ENCODE measurements at regions not wholly inside any gene's neighbourhood (a gene's known extent, or its start where the extent isn't known, plus 50 kb on each side); places are given as distances from the start of the nearest gene placed in this dataset.
"Not testable (repeated sequence)": the region's sequence is repeated elsewhere in the genome, so short reads cannot be mapped to it uniquely, and the experiment has no call there.

DNA sequence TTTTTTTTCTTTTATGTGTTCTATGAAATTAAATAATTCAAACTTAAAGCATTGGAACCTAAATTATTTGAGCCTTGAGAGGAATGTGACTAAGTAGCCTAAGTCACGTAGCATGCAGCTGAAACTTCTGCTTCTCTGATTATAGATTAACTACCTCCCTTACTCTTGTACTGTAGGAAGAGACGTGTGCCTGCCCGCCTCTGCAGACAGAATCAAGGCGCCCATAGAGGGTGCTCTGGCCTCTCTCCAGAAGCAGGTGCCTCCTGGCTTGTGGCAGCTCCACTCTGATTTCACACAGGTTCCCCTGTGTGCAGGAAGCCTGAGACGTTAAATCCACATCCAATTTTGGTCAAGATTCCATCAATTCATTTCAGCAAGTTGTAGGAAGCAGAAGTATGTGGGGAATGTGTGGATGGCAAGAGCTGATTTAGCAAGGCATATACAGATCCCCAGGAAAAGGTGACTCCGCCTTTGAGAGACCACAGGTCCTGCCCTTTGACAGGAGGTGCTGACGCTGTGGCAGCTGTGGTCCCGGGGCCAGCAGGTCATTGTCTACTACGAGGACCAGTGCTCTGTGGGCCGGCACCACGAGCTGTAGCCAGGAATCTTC is 1418.8 kb downstream of the CDH11 start:
- DNase-seq (ENCODE audit: low spot score): no peak

DNA sequence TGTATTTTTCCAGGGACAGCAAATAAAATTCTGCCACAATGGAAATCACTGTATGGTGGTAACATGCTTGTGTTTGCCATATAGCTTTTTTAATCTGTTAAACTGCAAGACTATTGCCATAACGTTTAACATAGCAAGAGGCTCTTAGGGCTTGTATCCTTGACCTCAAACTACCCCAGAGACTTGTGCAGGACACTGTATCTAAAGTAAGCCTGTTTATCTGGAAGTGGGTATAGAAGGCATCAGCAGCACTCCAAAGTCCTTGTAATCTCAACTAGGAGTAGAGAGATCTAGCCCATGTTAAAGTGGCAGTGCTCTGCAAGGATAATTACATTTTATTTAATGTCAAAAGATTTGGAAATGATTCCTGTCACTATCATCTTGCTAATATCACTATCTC is 1424.1 kb downstream of the CDH11 start:
- no peak for DNase-seq (ENCODE audit: low spot score)

DNA sequence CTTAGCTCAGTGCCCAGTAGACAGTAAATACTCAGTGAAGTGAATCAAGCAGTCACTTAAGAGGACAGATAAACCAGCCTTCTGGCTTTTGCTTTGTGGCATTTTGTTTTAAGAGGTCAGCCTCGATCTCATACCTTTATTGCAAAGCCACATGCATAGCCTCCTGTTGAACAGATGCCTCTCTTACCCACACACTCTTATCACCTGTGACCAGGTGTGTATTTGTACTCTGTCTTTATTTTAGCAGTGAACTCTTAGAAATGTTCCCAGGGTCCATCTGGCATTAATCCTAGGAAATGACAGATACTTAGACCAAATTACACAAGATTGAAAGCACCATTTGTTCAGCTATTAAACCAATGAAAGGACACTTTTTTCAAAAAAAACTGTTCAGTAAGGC is 1426.5 kb downstream of the CDH11 start:
- no peak for DNase-seq (ENCODE audit: low spot score)

DNA sequence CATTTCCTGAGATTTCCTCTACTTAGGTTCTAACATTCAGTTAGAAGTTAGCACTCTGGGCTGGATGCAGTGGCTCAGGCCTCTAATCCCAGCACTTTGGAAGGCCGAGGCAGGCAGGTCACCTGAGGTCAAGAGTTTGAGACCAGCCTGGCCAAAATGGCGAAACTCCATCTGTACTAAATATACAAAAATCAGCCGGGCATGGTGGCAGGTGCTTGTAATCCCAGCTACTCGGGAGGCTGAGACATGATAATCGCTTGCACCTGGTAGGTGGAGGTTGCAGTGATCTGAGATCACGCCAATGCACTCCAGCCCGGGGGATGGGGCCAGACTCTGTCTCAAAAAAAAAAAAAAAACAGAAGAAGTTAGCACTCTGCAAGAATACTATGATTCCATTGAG is 1430.9 kb downstream of the CDH11 start:
- no peak for DNase-seq (ENCODE audit: low spot score)

DNA sequence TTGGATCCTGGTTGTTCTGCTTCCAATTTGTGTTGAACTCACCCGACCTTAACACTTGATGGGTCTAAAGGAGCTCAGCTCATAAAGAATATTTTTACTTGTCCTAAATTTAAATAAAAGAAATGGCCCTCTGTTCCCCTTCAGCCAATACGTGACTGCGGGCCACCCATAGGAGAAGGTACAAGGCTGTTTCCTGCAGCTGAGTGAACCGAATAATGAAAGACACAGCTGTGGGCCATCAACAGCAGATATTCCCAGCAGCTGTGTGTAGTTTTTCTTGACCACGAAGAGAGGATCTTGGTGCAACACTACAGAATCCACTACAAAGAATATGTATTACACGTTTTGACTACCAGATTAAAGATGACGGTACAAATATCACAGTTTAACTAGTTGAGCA is 1431.6 kb downstream of the CDH11 start:
- no peak for DNase-seq (ENCODE audit: low spot score)

DNA sequence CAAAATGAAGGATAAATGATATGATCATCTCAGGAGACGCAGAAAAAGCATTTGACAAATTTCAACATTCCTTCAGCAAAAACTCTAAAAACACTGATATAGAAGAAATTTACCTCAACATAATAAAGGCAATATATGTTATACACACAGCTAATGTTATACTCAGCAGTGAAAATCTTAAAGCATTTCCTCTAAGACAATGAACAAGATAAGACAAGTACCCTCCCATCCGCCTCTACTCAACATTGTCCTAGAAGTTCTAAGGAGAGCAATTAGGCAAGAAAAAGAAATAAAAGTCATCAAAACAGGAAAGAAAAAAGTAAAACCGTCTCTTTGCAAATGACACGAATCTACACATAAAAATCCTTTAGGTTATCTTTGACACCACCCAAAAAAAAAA is 1432.8 kb downstream of the CDH11 start:
- DNase-seq (ENCODE audit: low spot score): no peak

DNA sequence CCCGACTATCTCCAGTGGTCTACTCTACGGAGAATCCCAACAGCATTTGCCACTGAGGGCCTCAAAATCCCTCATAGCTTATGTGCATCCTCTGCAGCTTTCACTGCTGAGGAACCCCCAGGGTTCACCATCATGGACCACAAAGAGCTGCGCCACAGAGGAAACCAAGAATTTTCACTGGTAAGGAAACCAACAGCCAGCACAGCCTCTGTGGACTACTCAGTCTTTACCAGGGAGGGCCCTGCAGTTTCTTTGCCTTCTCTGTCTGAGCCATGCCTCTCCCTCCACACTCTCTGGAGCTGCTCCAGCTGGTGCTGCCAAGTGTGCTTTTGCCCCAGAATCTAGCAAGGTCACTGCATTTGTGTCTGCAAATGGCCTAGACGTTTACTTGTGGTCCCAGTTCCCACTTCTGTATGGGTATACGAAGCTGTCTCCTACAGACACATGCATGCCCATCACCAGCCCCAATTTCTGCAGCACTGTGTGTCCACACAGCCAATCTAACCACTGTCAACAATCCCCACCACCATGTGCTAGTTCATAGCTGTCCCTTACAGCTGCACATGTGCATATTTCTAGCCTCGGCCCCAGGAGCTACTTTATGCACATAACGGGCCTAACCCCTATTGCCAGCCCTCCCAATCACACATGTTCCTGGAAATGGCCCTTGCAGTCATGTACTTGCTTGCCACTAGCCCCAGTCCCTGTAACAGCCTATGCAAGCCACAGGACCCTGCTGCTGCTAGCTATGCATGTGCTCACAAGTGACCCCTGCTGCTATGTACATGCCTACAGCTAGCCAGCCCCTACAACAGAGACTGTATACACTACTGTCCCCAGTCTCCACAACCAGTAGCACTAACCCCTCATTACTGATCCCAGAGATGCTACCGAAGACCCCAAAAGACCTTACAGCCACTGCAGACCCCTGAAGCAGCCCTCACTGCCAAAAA is 1437.4 kb downstream of the CDH11 start:
- no peak for DNase-seq (ENCODE audit: low spot score)

DNA sequence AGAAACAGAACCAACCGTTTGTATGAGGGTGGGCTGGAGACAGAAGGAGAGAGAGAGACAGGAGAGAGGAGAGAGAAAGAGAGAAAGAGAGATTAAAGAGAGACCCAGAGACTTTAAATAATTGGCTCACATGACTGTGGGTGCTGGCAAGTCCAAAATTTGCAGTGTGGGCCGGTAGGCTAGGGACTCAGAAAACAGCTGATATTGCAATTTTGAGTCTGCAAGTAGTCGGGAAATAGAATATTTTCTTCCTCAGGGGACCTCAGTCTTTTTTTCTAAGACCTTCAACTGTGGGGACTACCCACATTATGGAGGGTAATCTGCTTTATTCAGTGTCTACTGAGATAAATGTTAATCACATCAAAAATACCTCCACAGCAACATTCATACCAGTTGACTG is 1439.0 kb downstream of the CDH11 start:
- no peak for DNase-seq (ENCODE audit: low spot score)

DNA sequence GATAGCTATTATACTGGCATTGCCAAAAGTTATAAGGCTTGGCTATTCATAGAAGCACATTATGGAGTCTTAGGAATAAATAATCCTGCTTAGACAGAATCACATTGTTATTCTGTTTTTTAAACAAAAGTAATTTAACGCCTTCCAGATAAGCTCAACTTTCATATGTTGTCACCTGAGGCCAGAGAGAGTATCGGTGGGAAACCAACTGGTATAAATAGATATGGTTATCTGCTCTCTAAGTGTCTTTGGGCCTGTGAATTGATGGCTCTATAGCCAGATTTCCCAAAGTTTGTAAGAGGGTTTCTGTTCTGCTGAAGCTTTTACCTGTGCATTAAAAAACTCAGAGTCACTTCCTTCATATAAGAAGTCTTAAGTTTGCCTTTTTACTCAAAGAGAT is 1449.4 kb downstream of the CDH11 start:
- no peak for DNase-seq (ENCODE audit: low spot score)

DNA sequence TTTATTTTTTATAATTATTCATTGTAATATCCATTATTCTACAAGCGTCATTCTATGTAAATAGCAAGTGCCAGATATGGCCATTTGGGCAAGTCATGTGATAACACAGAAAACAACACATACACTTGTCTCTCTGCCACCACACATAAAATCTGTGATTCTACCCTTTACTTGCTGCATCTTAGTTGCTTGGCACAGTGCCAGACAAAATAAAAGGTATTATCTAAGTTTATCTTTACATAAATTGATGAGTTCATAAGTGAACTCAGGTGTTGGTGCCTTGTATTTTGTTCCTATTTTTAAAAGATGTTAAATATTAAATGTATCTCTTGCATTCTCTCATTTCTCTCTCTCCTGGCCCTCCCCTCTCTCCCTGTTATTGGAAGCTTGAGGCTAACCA is 1458.7 kb downstream of the CDH11 start:
- no peak for DNase-seq (ENCODE audit: low spot score)

DNA sequence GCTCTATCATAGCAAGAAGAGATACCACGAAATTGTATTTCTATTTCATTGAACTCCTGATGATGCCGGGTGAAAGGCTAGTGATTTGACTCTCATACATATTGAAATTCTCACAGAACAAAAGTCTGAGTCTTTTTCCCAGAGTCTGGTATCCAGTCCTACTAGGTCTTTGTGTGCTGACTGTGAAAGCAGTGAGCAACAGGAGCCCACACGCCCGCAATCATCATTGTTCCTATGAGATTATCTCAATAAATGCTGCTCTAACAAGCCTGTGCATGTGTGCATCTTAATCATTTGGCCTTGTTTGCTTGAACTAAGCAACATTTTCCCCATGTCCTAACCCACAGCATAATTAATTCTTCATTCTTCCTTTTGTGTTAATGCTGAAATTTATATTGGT is 1466.0 kb downstream of the CDH11 start:
- no peak for DNase-seq (ENCODE audit: low spot score)

DNA sequence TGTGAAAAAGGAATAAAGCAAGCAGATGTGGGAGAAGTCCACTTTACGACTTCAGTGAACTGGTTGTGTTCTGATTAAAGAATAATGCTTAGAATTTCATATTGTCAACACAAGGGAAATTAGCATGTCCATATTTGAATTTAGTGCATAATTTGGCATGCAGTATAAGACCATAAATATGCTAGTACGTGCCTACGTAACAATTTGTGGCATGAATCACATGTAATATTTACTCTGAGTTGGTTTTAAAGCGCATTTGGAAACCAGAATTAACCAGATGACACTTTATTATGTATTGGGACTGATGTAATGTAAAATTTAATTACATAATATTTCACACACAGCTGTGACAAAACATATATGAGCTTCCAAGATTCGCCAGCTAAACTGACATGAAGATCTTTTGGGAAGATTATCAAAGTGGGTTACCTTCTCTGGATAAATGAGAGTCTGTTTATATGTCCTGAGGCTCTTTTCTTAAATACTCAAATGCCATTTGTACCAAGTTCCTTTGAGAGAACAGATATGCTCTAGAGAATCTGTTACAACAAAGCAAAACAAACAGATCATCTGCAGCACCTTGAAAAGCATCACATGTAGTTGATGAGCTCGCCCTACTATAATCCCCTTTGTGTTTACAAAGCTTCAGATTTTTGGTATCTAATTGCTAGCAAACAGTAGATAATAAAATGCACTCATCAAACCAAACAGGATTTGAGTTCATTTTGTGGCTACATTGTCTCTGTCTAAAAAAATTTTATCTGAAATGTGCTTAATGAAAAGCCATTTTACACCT is 1468.6 kb downstream of the CDH11 start:
- DNase-seq (ENCODE audit: low spot score): no peak

DNA sequence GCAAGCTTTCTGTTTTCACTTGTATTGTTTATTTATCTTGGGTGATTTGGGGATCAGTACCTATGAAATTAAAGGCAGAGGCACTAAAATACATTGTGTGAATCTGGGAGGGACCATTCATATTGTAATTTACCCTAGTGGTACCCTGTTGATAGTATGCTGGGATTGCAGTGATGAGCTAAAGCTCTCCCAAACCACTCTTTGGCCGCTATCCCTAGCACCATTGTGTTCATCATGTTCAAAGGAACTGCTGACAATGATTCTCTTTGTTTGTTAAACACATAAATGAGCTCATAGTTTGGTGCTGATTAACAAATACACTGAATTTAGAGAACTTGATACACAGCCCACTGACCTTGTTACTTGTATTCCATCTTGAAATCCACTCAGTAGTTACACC is 1469.8 kb downstream of the CDH11 start:
- no peak for DNase-seq (ENCODE audit: low spot score)

DNA sequence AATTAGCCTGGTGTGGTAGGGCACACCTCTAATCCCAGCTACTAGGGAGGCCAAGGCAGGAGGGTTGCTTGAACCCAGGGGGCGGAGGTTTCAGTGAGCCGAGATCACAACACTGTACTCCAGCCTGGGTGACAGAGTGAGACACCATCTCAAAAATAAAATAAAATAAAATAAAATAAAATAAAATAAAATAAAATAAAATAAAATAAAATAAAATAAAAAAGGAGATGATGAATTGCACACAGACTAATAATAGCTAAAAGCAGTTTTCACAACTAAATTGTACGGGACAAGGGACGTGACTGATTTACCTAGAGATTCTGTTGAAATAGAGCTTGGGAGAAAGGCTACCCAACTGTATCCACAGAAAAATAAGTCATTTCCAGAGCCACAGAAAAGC is 1471.3 kb downstream of the CDH11 start:
- DNase-seq (ENCODE audit: low spot score): no peak

DNA sequence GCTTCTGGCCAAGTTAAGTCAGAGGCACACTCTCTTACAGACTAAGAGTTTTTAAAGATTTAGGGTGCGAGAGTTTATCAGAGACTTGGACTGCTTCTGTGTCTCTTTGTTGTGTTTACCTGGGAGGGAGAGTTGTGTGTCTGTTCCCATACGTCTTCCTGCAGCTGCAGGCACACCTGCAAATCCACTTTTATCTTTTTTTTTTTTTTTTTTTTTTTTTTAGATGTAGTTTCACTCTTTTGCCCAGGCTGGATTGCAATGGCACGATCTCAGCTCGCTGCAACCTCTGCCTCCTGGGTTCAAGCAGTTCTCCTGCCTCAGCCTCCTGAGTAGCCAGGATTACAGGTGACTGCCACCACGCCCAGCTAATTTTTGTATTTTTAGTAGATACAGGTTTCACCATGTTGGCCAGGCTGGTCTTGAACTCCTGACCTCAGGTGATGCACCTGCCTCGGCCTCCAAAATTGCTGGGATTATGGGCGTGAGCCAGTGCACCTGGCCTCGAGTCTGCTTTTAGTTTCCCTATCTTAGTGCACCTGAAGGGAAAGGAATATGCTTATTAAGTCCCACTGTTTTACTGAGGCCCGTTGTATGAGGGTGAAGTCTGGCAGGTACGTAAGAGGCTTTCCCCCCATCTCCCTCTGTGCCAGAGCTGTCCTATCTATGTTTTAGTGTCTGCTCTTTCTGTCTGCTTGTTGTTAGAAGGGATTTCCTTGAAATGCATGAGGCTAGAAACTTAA is 1488.0 kb downstream of the CDH11 start:
- not testable (repeated sequence) for DNase-seq (ENCODE audit: low spot score)

DNA sequence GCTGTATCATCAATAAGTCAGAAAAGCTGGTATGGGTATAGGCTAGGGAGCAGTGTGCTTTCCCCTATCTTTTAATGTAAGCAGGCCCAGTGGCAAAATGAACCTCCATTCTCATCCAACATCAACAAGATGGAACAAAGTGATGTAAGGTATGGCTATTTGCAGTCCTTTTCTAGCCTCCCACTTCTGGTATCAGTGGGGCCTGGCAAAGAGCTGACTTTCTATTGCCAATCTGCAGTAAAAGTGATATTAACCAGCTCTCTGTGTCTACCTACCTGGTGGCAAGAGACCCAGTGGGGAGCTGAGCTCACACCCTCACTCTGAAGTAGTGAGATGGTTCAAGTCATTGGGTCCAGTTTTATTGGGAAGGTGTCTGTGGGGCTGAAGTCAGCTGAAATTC is 1492.6 kb downstream of the CDH11 start:
- DNase-seq (ENCODE audit: low spot score): no peak

DNA sequence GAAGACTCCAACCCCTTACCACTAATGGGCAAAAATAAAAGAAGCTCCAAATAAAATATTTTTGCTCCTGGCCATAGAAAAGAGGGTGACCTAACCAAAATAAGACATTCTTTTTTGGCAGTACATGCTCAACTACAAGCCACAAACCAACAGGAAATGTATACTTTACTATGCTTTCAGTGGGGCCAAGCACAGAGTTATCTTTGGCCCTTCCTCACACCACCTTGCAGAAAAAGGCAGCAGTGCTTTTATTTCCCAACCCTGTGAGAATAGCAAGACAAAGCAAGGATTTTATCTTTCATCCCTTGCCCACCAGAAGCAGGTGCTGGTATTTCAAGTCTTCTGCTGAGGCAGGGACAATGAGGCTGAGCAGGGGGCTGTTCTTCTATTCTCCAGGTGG is 1493.1 kb downstream of the CDH11 start:
- DNase-seq (ENCODE audit: low spot score): no peak

DNA sequence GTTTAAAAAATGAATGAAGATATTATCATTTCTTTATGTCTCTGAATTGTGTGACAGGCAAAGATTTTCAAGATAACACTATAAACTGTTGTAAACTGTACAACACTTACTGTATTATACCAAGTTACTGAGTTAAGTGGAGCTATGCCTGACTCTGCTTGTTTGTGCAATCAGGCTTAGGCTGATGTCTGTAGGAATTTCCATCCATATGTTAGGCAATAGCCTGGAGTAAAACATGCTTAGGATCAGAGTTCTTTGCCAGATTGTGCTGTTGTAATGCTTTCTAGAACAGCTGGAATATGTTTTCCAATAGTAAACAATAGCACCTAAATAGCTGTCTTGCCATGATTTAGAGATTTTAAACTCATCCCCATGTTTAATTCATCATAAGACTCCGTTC is 1496.7 kb downstream of the CDH11 start:
- no peak for DNase-seq (ENCODE audit: low spot score)

DNA sequence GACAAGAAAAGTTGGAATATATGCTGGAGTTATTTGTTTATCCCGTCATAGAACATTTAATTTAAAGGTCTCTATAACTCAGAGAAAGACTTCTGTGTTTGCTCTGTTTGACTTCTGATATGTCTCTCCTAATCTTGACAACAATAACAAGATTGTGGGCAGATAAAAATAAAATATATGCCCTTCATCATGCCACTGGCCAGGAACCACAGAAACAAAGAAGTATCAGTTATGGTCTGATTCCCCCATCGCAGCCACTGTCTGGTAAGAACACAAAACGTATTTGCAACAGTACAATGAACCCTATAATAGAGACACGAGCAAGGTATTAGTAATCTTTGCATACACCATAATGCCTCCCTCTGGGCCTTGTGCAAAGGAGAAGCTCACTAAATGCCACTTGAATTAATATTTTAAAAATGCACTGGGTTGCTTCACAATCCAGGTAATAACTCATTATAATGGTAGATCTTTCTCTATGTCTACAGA is 1498.3 kb downstream of the CDH11 start:
- no peak for DNase-seq (ENCODE audit: low spot score)

DNA sequence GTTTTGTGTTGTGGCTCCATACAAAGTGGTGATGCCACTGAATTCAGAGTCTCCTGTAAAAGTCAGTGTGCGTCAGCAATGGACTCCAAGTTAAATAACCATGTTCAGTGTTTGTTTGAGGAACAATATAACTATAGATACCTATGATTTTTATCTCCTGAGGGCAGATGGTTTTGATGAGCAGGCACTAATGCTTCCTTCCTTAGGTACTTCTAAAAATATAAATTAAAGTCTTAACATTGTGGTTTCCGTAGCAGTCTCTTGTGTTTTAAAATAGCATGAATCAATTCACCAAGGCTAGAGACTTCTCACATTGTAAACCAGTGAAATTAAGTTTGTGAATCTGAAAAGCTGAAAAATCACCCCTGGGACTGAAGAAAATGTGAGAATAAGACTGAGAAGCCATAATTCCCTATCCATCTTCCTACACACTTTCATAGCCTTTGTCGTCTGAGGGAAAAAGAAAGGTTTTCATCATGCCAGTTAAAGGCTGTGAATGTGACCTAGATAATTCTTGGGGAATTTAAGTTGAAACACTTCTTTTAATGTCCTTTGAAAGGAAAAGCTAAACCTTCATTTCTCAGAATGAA is 1502.9 kb downstream of the CDH11 start:
- DNase-seq (ENCODE audit: low spot score): no peak

DNA sequence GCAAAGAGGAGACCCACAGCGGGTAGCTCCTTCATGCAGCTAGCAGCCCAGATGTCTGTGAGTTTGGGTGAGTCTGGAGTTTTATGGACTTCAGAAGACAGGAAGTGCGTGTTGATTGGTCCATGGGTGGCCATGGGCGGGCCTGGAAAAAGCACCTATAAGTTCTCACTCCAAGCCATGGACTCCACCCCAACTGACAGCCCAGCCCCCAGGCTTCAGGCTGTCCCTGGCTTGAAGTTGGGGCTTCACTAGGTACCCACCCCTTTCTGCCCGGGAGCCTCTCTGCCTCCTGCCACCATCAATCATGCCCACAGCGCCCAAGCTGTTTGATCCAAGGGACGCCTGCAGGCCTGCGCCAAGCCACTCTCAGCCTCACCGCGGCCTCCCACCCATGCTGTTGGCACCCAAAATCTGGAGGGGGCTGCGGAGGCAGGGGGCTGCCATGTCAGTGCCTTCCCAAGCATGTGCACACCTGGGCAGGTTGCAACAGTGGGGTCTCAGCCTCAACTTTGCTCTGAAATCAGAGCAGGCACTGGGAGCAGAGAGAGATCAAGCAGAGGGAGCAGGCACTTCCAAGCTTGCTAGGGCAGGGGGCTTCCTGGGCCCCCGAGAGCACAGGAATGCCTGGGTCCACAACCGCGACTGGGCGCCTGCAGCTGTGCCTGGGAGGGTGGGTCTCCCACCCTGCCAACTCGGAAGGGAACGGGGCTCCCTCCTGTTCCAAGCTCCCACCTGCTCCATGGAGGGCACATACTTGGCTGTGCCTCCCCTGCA is 1503.7 kb downstream of the CDH11 start:
- DNase-seq (ENCODE audit: low spot score): no peak

Data from hematopoietic multipotent progenitor cell treated with erythropoietin and hydrocortisone succinate and interleukin-3 and kit ligand, for 17 days (in vitro differentiated cells).